ENCODE measurements at regions not wholly inside any gene's neighbourhood (a gene's known extent, or its start where the extent isn't known, plus 50 kb on each side); places are given as distances from the start of the nearest gene placed in this dataset.

GRCh38 chr9:11902610-11903009, 790.6 kb upstream of the TYRP1 start:
- no peaks in the 10 kb centered on the region for H3K4me1 Mint-ChIP-seq

GRCh38 chr9:11915699-11916098, 777.5 kb upstream of the TYRP1 start:
- Mint-ChIP-seq H3K27ac (peak overlapping the region; percentile 61; the same call in 1 of the 2 replicates), H3K27me3 (ENCODE audit: low read depth) (peaks cover 12% of the 10 kb centered on the region), H3K36me3 (peaks cover 4% of the 10 kb centered on the region; the same call in 1 of the 2 replicates), H3K9me3 (peaks cover 13% of the 10 kb centered on the region), H3K4me1 (peaks cover 24% of the 10 kb centered on the region), H3K4me3 (peak overlapping the region; percentile 7; the same call in 1 of the 2 replicates)
- ATAC-seq (peak; percentile 98), DNase-seq (ENCODE audit: low spot score) (no peak)
- TF ChIP-seq ZNF263 (CRISPR knock-in tag; IDR thresholded peaks at IDR 0.05; ENCODE audit: low read depth) (no peak), RELA (CRISPR knock-in tag; IDR thresholded peaks at IDR 0.05; ENCODE audit: borderline replicate concordance) (no peak), ZNF138 (CRISPR knock-in tag; conservative IDR thresholded peaks at IDR 0.05) (no peak), ZNF121 (CRISPR knock-in tag; IDR thresholded peaks at IDR 0.05) (no peak), NFYB (CRISPR knock-in tag; conservative IDR thresholded peaks at IDR 0.05; ENCODE audit: low read depth) (no peak), PRDM15 (CRISPR knock-in tag; IDR thresholded peaks at IDR 0.05) (no peak), ERG (CRISPR knock-in tag; IDR thresholded peaks at IDR 0.05) (no peak), ZNF396 (CRISPR knock-in tag; IDR thresholded peaks at IDR 0.05; ENCODE audit: borderline replicate concordance) (no peak), PREB (CRISPR knock-in tag; IDR thresholded peaks at IDR 0.05; ENCODE audit: borderline replicate concordance) (no peak), ZBTB21 (CRISPR knock-in tag; IDR thresholded peaks at IDR 0.05; ENCODE audit: borderline replicate concordance) (no peak), NFE2L1 (CRISPR knock-in tag; IDR thresholded peaks at IDR 0.05) (no peak), ZNF425 (CRISPR knock-in tag; conservative IDR thresholded peaks at IDR 0.05) (no peak), ELF4 (CRISPR knock-in tag; IDR thresholded peaks at IDR 0.05; ENCODE audit: low read depth) (no peak), CDX4 (CRISPR knock-in tag; IDR thresholded peaks at IDR 0.05; ENCODE audit: borderline replicate concordance) (no peak), ESRRA (CRISPR knock-in tag; IDR thresholded peaks at IDR 0.05; ENCODE audit: borderline replicate concordance) (no peak), ZMAT4 (CRISPR knock-in tag; IDR thresholded peaks at IDR 0.05) (no peak), ZNF232 (CRISPR knock-in tag; IDR thresholded peaks at IDR 0.05) (no peak)
- CTCF ChIA-PET, result no interaction called here
- POLR2A ChIA-PET, result no interaction called here

More at GRCh38 chr9:11902610-11903009, 790.6 kb upstream of the TYRP1 start:
- H3K36me3 Mint-ChIP-seq, result no peaks in the 10 kb centered on the region; the same call in 1 of the 2 replicates
- H3K27ac Mint-ChIP-seq, result no peak overlapping the region
- no peaks in the 10 kb centered on the region for H3K27me3 Mint-ChIP-seq (ENCODE audit: low read depth)
- peaks cover 5% of the 10 kb centered on the region for H3K9me3 Mint-ChIP-seq
- DNase-seq (ENCODE audit: low spot score) (no peak), ATAC-seq (no peak)
- ChIA-PET POLR2A (no interaction called here), CTCF (no interaction called here)
- no peak for TF ChIP-seq OVOL2 (CRISPR knock-in tag; IDR thresholded peaks at IDR 0.05; ENCODE audit: borderline replicate concordance)
- TF ChIP-seq SMAD4 (CRISPR knock-in tag; IDR thresholded peaks at IDR 0.05), result no peak
- no peak for TF ChIP-seq ERG (CRISPR knock-in tag; IDR thresholded peaks at IDR 0.05)
- TF ChIP-seq SMAD3 (CRISPR knock-in tag; IDR thresholded peaks at IDR 0.05; ENCODE audit: borderline replicate concordance), result no peak
- no peak for TF ChIP-seq JUN (CRISPR knock-in tag; IDR thresholded peaks at IDR 0.05)
- TF ChIP-seq ZNF138 (CRISPR knock-in tag; conservative IDR thresholded peaks at IDR 0.05), result no peak
- TF ChIP-seq CDX4 (CRISPR knock-in tag; IDR thresholded peaks at IDR 0.05; ENCODE audit: borderline replicate concordance), result no peak
- no peak for TF ChIP-seq ZBTB21 (CRISPR knock-in tag; IDR thresholded peaks at IDR 0.05; ENCODE audit: borderline replicate concordance)
- no peak for TF ChIP-seq IRF2 (CRISPR knock-in tag; IDR thresholded peaks at IDR 0.05; ENCODE audit: borderline replicate concordance, low read depth)
- TF ChIP-seq CBFB (CRISPR knock-in tag; IDR thresholded peaks at IDR 0.05; ENCODE audit: low read depth), result no peak
- no peak for TF ChIP-seq GTF2I (CRISPR knock-in tag; conservative IDR thresholded peaks at IDR 0.05)
- no peak for TF ChIP-seq MYBL2 (CRISPR knock-in tag; IDR thresholded peaks at IDR 0.05)
- no peak overlapping the region for H3K4me3 Mint-ChIP-seq
